Esophagus muscularis mucosa (tissue), 4 donors: ENCODE measurements at regions not wholly inside any gene's neighbourhood (a gene's known extent, or its start where the extent isn't known, plus 50 kb on each side); places are given as distances from the start of the nearest gene placed in this dataset.

Experiments
- DNase-seq: peaks from one replicate; pipeline ENCODE4 v3.0.0-alpha.2; 2017; ENCODE audit errors: extremely low spot score
- H3K27ac ChIP-seq, 4 donors: fragments of 200-600 bp; sonication (generic); replicated peaks in 1 of 4; 1 replicate in 3 of 4; 2 replicates in 1 of 4; pipeline ENCODE4 v1.5.1; 2016 to 2019; ENCODE audit warnings: mild to moderate bottlenecking in 1 of 4
- H3K27me3 ChIP-seq, 4 donors: fragments of 200-600 bp; sonication (generic); one replicate each; pipeline versions ENCODE4 v1.5.1 to v1.6.0; 2016 to 2019
- H3K36me3 ChIP-seq, 4 donors: fragments of 200-600 bp; sonication (generic); one replicate each; pipeline ENCODE4 v1.5.1; 2016 to 2019
- H3K4me1 ChIP-seq, 4 donors: fragments of 200-600 bp; sonication (generic); one replicate each; pipeline ENCODE4 v1.5.1; 2016 to 2019
- H3K4me3 ChIP-seq, 4 donors: fragments of 200-600 bp; sonication (generic); 1 replicate in 2 of 4; 2 replicates in 2 of 4; pipeline ENCODE4 v1.5.1; 2016 to 2019; ENCODE audit warnings: mild to moderate bottlenecking in 4 of 4, moderate library complexity in 1 of 4
- H3K9me3 ChIP-seq, 4 donors: fragments of 200-600 bp; sonication (generic); 1 replicate in 3 of 4; 2 replicates in 1 of 4; pipeline ENCODE4 v1.5.1; 2016 to 2019
- CTCF ChIP-seq, 3 experiments: fragments of 200-600 bp in 2 of 3; fragments of 450-650 bp in 1 of 3; sonication (generic) in 2 of 3; IDR thresholded peaks; one replicate each; pipeline ENCODE4 v1.5.1; 2017 to 2019; ENCODE audit warnings: antibody characterized with exemption in 3 of 3, mild to moderate bottlenecking in 2 of 3, moderate library complexity in 1 of 3
- EP300 ChIP-seq: sonication (generic); formaldehyde crosslinking; IDR thresholded peaks from one replicate; pipeline ENCODE4 v1.6.1; 2017; ENCODE audit warnings: antibody characterized with exemption
- POLR2A ChIP-seq: fragments of 450-650 bp; IDR thresholded peaks from one replicate; pipeline ENCODE4 v1.6.1; 2017; ENCODE audit warnings: antibody characterized with exemption, moderate library complexity, mild to moderate bottlenecking, low read depth
- POLR2AphosphoS5 ChIP-seq, 2 donors: sonication (generic); formaldehyde crosslinking; IDR thresholded peaks; one replicate each; pipeline ENCODE4 v1.6.1; 2017; ENCODE audit warnings: antibody characterized with exemption in 2 of 2
- WGBS: methylation state at CpG from one replicate; pipeline ENCODE4 v1.1.5; 2018; 5-methylcytosine and 5-hydroxymethylcytosine counted together
- intact Hi-C: fragments of 100-400 bp; cut with DNase I; formaldehyde crosslinking; loops from one replicate; pipeline ENCODE4 v1.15.1; 2023

DNA sequence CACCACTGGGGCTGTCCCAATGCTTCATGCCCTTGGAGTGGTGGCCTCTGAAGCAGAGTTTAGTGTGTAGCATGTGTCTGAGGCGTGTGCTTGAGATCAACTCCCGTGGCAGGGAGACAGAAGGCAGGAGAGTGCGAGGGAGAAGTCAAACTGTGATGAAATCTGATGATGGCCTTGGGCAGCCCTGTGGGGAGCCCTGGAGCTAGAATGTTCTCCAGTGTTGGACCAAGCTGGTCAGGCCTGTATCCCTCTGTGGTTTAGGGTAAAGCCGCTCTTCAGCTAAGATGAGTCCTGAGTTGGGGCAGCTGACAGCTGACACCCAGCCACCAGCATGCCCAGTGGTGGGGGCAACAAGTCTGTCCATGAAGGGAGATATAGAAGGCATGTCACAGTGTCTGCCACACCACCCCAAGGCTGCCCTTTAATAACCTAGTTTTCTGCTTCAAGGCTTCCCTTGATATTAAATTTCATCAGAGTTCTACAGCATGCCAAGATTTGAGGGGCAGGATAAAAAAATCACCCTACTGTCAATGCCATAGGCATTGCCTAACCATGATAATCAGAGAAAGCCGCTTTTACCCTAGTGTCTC is 170.5 kb upstream of the SVIL start:
- peaks cover 24 to 63% (median 51%) of the 10 kb centered on the region in 4 donors for H3K4me1 ChIP-seq
- H3K36me3 ChIP-seq = no peaks in the 10 kb centered on the region
- no peak overlapping the region for H3K4me3 ChIP-seq
- WGBS = 95% methylated on average over 5 of the region's 5 CpGs
- H3K27me3 ChIP-seq = no peaks in the 10 kb centered on the region
- no peaks in the 10 kb centered on the region for H3K9me3 ChIP-seq
- DNase-seq = no peak
- TF ChIP-seq EP300 (no peak), CTCF (IDR thresholded peaks at IDR 0.05) (no peak), POLR2A (no peak)
- intact Hi-C loops = no loop called here
- H3K27ac ChIP-seq = peak overlapping the region; percentile 44 to 96 (median 92)

DNA sequence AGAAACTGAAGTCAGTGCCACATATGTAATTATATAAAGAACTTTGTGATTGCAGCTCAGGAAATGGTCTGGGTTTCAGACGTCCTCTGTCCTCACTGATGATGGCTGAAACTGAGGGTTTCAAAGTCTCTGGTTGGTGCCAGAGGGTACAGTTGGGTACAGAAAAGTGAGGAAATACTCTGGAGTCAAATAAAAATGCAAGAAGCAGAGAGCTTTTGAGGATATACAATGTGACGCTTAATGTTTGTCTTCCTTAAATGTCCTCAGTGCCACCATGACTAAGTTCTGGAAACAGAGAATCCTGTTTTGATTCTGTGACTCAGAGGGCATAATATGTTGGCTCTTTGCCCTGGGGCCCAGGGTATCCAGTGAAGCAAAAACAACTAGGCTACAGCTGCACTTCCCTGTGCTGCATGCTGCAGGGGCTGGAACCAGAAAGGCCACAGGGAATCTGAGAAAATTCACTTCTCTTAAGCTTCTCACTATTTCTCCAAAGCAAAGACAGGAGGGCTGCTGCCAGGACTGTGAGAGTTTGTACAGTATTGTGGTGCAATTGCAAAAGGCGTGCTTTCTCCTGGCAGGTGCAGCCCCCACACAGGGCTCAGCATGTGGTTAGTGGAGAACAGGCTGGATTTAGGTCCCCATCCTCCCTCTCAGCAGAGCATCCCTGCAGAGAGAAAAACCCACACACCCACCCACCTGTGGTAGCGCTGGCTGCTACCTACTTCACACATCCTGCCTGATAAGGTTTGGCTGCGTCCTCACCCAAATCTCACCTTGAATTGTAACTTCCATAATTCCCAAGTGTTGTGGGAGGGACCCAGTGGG is 169.5 kb upstream of the SVIL start:
- no peak for TF ChIP-seq EP300
- TF ChIP-seq POLR2A = no peak
- no peak for TF ChIP-seq CTCF (IDR thresholded peaks at IDR 0.05)
- TF ChIP-seq POLR2AphosphoS5 (IDR thresholded peaks at IDR 0.05) = peak in 1 of 2 donors; percentile 74
- no peaks in the 10 kb centered on the region for H3K9me3 ChIP-seq
- H3K27me3 ChIP-seq = no peaks in the 10 kb centered on the region
- intact Hi-C loops = no loop called here
- H3K4me1 ChIP-seq = peaks cover 24 to 63% (median 50%) of the 10 kb centered on the region in 4 donors
- H3K36me3 ChIP-seq = no peaks in the 10 kb centered on the region
- 74% methylated on average over 5 of the region's 5 CpGs for WGBS
- no peak overlapping the region for H3K4me3 ChIP-seq
- no peak for DNase-seq
- peak overlapping the region; percentile 80 to 96 (median 92) for H3K27ac ChIP-seq

DNA sequence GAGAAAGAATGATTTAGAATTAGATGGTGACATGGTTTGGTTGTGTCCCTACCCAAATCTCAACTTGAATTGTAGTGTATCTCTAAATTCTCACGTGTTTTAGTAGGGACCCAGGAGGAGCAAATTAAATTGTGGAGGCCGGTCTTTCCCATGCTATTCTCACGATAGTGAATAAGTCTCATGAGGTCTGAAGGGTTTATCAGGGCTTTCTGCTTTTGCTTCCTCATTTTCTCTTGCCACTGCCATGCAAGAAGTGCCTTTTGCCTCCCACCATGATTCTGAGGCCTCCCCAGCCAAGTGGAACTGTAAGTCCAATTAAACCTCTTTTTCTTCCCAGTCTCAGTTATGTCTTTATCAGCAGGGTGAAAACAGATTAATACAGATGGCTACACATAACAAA is 167.4 kb upstream of the SVIL start:
- no peaks in the 10 kb centered on the region for H3K36me3 ChIP-seq
- no peak for TF ChIP-seq POLR2A
- no peak for TF ChIP-seq POLR2AphosphoS5 (IDR thresholded peaks at IDR 0.05)
- TF ChIP-seq CTCF (IDR thresholded peaks at IDR 0.05) = no peak
- TF ChIP-seq EP300 = no peak
- peaks cover 24 to 51% (median 50%) of the 10 kb centered on the region in 4 donors for H3K4me1 ChIP-seq
- intact Hi-C loops = no loop called here
- no peaks in the 10 kb centered on the region for H3K9me3 ChIP-seq
- no peak for DNase-seq
- WGBS = 99% methylated on average over 3 of the region's 3 CpGs
- H3K27me3 ChIP-seq = no peaks in the 10 kb centered on the region
- no peak overlapping the region for H3K4me3 ChIP-seq
- no peak overlapping the region for H3K27ac ChIP-seq

GRCh38 chr10:29798921-29799690 is 164.3 kb upstream of the SVIL start:
- peaks cover 15 to 55% (median 50%) of the 10 kb centered on the region in 4 donors for H3K4me1 ChIP-seq

More at GRCh38 chr10:29798921-29799690, 164.3 kb upstream of the SVIL start:
- Histone ChIP-seq H3K36me3 (no peaks in the 10 kb centered on the region), H3K9me3 (no peaks in the 10 kb centered on the region), H3K27ac (no peak overlapping the region), H3K27me3 (no peaks in the 10 kb centered on the region), H3K4me3 (no peak overlapping the region)
- TF ChIP-seq POLR2AphosphoS5 (IDR thresholded peaks at IDR 0.05) = no peak
- no peak for TF ChIP-seq CTCF (IDR thresholded peaks at IDR 0.05)
- TF ChIP-seq EP300 = no peak
- no peak for TF ChIP-seq POLR2A
- DNase-seq = no peak
- intact Hi-C loops = no loop called here
- WGBS = 71% methylated on average over 6 of the region's 6 CpGs
